Choroid plexus epithelial cell (primary cell): ENCODE measurements at regions not wholly inside any gene's neighbourhood (a gene's known extent, or its start where the extent isn't known, plus 50 kb on each side); places are given as distances from the start of the nearest gene placed in this dataset.

Experiments used
- DNase-seq: peaks from one replicate; pipeline ENCODE4 v3.0.0-alpha.2; 2010; ENCODE audit warnings: low read depth
- H3K4me3 ChIP-seq: 2 replicates; pipeline ENCODE4 v1.5.1; 2011; ENCODE audit warnings: low read depth, mild to moderate bottlenecking, control low read depth, low read length, moderate library complexity
- TF ChIP-seq, protein P1 (sequence below): conservative IDR thresholded peaks from 2 replicates; pipeline ENCODE4 v1.5.1; 2011; ENCODE audit warnings: low read depth, mild to moderate bottlenecking, control low read depth, inconsistent platforms, low read length, moderate library complexity

- no peak for DNase-seq
- TF ChIP-seq, protein P1, sequence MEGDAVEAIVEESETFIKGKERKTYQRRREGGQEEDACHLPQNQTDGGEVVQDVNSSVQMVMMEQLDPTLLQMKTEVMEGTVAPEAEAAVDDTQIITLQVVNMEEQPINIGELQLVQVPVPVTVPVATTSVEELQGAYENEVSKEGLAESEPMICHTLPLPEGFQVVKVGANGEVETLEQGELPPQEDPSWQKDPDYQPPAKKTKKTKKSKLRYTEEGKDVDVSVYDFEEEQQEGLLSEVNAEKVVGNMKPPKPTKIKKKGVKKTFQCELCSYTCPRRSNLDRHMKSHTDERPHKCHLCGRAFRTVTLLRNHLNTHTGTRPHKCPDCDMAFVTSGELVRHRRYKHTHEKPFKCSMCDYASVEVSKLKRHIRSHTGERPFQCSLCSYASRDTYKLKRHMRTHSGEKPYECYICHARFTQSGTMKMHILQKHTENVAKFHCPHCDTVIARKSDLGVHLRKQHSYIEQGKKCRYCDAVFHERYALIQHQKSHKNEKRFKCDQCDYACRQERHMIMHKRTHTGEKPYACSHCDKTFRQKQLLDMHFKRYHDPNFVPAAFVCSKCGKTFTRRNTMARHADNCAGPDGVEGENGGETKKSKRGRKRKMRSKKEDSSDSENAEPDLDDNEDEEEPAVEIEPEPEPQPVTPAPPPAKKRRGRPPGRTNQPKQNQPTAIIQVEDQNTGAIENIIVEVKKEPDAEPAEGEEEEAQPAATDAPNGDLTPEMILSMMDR: no peak
- H3K4me3 ChIP-seq: no peak overlapping the region
Measured at GRCh38 chr7:1322240-1323110, 89.8 kb downstream of the UNCX start.

- H3K4me3 ChIP-seq: no peak overlapping the region
Measured at GRCh38 chr7:1323178-1324027, 90.7 kb downstream of the UNCX start.

DNA sequence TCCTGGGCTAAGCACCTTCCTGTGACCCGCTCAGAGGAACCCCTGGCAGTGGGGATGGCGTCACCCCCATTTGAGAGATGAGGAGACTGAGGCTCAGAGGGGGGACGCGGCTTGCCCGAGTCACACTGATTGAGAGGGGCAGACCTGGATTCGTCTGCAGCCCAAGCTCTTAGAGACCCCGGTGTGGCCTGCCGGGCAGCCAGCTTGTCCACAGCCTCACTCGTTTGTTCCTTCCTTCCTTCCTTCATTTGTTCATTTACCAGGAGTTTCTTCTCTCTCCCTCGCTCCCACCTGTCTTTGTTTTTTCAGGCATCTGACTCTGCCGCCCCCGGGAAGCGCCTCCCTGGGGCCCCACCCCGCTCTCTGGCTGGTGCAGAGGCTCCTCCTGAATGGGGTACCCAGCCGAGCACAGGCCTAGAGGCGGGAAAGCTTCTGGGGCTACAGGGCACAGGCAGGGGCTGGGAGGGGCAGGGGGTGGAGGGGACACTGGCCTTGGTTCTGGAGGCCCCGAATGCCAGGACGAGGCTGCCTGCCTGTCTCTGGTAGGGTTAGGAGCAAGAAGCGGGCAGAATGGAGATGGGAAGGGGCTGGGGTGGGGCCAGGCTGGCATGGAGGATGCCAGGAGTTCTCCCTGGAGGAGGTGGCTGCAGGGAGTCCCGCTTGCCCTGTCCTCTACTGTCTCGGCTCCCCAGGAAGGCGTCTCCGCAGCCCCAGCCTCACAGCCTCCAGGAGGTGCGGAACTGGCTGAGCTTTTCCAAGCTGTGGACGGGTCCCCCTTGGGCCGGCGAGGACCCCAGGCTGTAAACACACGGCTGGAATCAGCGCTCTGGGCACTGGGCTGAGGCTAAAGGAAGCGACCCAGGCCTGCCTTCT, 91.6 kb downstream of the UNCX start:
- no peak for DNase-seq
- TF ChIP-seq, protein P1: no peak
- no peak overlapping the region for H3K4me3 ChIP-seq

More at GRCh38 chr7:1323178-1324027, 90.7 kb downstream of the UNCX start:
- peak; percentile 13 for DNase-seq
- TF ChIP-seq, protein P1: no peak

GRCh38 chr7:1325246-1325645, 92.6 kb downstream of the UNCX start:
- TF ChIP-seq, protein P1: no peak
- no peak overlapping the region for H3K4me3 ChIP-seq
- no peak for DNase-seq

GRCh38 chr7:1325646-1326510, 93.2 kb downstream of the UNCX start:
- no peak for DNase-seq
- H3K4me3 ChIP-seq: no peak overlapping the region
- TF ChIP-seq, protein P1: no peak

DNA sequence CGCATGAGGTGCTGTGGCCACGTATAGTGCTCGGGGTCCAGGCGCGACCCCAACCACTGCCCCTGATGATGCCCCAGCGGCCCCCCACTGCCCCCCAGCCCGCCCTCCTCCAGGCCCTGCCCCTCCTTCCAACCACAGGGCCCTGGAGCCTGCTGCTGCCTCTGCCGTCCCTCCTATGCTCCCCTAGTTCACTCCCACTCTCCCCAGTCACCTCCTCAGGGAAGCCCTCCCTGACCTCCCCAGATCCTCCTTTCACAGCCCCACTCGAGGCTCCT, 93.8 kb downstream of the UNCX start:
- no peak overlapping the region for H3K4me3 ChIP-seq
- TF ChIP-seq, protein P1: no peak
- DNase-seq: no peak
